Right lobe of liver (tissue), 6 donors: ENCODE measurements at regions not wholly inside any gene's neighbourhood (a gene's known extent, or its start where the extent isn't known, plus 50 kb on each side); places are given as distances from the start of the nearest gene placed in this dataset.

ENCODE experiments used
- ATAC-seq, 4 donors: fragments of 200-7000 bp; cut with Tn5 transposase; one replicate each; pipeline ENCODE4 v1.9.1; 2020; ENCODE audit warnings: mild to moderate bottlenecking in 4 of 4, moderate library complexity in 4 of 4
- DNase-seq, 3 donors: peaks; one replicate each; pipeline ENCODE4 v3.0.0-alpha.2; 2020
- H3K27ac ChIP-seq, 3 donors: fragments of 200-600 bp; one replicate each; pipeline ENCODE4 v1.8.0; 2022
- H3K27me3 ChIP-seq, 2 donors: fragments of 200-600 bp; one replicate each; pipeline ENCODE4 v1.8.0; 2022
- H3K36me3 ChIP-seq, 4 donors: fragments of 200-600 bp; sonication (generic) in 1 of 4; one replicate each; pipeline versions ENCODE4 v1.5.1 to v1.8.0; 2017 to 2022; ENCODE audit warnings: control low read depth in 1 of 4
- H3K4me1 ChIP-seq, 4 donors: fragments of 200-600 bp; sonication (generic) in 1 of 4; one replicate each; pipeline versions ENCODE4 v1.5.1 to v1.8.0; 2017 to 2022; ENCODE audit warnings: control low read depth in 1 of 4
- H3K4me3 ChIP-seq, 3 donors: fragments of 200-600 bp; one replicate each; pipeline ENCODE4 v1.8.0; 2022
- H3K9me3 ChIP-seq, 4 donors: fragments of 200-600 bp; sonication (generic) in 1 of 4; one replicate each; pipeline versions ENCODE4 v1.5.1 to v1.8.0; 2017 to 2022; ENCODE audit warnings: control low read depth in 1 of 4
- POLR2A ChIP-seq: fragments of 450-650 bp; IDR thresholded peaks from one replicate; pipeline ENCODE4 v1.6.1; 2017; ENCODE audit warnings: antibody characterized with exemption, mild to moderate bottlenecking
- WGBS: methylation state at CpG from one replicate; pipeline ENCODE4 v1.1.6; 2018; ENCODE audit warnings: low coverage, low lambda C conversion rate; ENCODE audit not compliant: insufficient coverage; ENCODE audit errors: missing lambda C conversion rate; 5-methylcytosine and 5-hydroxymethylcytosine counted together
- intact Hi-C, 2 donors: fragments of 100-400 bp; cut with DNase I; formaldehyde crosslinking; loops; one replicate each; pipeline versions ENCODE4 v1.11.2 to v1.14.1; 2022
- TF ChIP-seq, protein P1 (sequence below), 4 donors: fragments of 200-600 bp in 3 of 4; fragments of 450-650 bp in 1 of 4; IDR thresholded peaks; one replicate each; pipeline versions ENCODE4 v1.5.1 to v1.8.0; 2016 to 2022; ENCODE audit warnings: antibody characterized with exemption in 4 of 4, mild to moderate bottlenecking in 2 of 4
- donor health status: DM: no; HTN: yes; CAD: no.
- donor health status: DM: no; HTN: no; CAD: no.
- donor health status: DM: no; HTN: no; CAD: no.
- donor health status: DM: no; HTN: yes; CAD: no.
- donor health status: DM: no; HTN: yes; CAD: no.

DNA sequence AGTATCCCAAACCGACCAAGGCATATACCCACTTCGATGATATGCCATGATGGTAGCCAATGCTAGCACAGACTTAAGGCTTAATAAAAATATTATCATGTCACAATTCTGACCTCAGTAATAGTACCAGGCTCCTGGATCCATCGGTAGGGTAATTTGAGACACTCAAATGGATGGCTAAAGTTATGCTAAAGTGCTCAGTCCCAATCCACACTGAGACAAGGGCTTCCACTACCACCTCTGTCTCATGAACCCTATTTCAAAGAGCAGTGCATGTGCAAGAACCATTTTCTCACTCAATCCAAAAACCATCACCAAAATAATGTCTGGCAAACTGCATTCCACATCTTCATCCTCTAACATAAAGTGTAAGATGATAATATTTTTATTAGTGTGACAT is 122.4 kb upstream of the KRR1 start:
- no peak for TF ChIP-seq POLR2A
- TF ChIP-seq, protein P1, sequence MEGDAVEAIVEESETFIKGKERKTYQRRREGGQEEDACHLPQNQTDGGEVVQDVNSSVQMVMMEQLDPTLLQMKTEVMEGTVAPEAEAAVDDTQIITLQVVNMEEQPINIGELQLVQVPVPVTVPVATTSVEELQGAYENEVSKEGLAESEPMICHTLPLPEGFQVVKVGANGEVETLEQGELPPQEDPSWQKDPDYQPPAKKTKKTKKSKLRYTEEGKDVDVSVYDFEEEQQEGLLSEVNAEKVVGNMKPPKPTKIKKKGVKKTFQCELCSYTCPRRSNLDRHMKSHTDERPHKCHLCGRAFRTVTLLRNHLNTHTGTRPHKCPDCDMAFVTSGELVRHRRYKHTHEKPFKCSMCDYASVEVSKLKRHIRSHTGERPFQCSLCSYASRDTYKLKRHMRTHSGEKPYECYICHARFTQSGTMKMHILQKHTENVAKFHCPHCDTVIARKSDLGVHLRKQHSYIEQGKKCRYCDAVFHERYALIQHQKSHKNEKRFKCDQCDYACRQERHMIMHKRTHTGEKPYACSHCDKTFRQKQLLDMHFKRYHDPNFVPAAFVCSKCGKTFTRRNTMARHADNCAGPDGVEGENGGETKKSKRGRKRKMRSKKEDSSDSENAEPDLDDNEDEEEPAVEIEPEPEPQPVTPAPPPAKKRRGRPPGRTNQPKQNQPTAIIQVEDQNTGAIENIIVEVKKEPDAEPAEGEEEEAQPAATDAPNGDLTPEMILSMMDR (IDR thresholded peaks at IDR 0.05), result no peak
- Histone ChIP-seq H3K4me1 (no peaks in the 10 kb centered on the region), H3K9me3 (no peaks in the 10 kb centered on the region), H3K27me3 (no peaks in the 10 kb centered on the region), H3K4me3 (no peak overlapping the region), H3K36me3 (no peaks in the 10 kb centered on the region), H3K27ac (no peak overlapping the region)
- no peak for ATAC-seq
- 78% methylated on average over 3 of the region's 3 CpGs for WGBS
- intact Hi-C loops, result no loop called here
- DNase-seq, result no peak

GRCh38 chr12:75632442-75632841 is 121.0 kb upstream of the KRR1 start:
- DNase-seq, result no peak
- intact Hi-C loops, result no loop called here
- Histone ChIP-seq H3K27me3 (no peaks in the 10 kb centered on the region), H3K4me3 (no peak overlapping the region), H3K4me1 (no peaks in the 10 kb centered on the region), H3K36me3 (no peaks in the 10 kb centered on the region), H3K9me3 (no peaks in the 10 kb centered on the region), H3K27ac (no peak overlapping the region)
- 69% methylated on average over 3 of the region's 3 CpGs for WGBS
- no peak for ATAC-seq
- no peak for TF ChIP-seq POLR2A
- TF ChIP-seq, protein P1 (IDR thresholded peaks at IDR 0.05), result no peak

- DNase-seq (no peak), ATAC-seq (no peak)
- intact Hi-C loops, result no loop called here
- no peaks in the 10 kb centered on the region for H3K27me3 ChIP-seq
- no peak overlapping the region for H3K27ac ChIP-seq
- no peaks in the 10 kb centered on the region for H3K36me3 ChIP-seq
- no peaks in the 10 kb centered on the region for H3K9me3 ChIP-seq
- no peaks in the 10 kb centered on the region for H3K4me1 ChIP-seq
- TF ChIP-seq, protein P1 (IDR thresholded peaks at IDR 0.05), result no peak
- TF ChIP-seq POLR2A, result no peak
- 59% methylated on average over 5 of the region's 5 CpGs for WGBS
- no peak overlapping the region for H3K4me3 ChIP-seq
Observed at GRCh38 chr12:75631831-75632230, 120.4 kb upstream of the KRR1 start.

- TF ChIP-seq, protein P1 (IDR thresholded peaks at IDR 0.05), result no peak
- TF ChIP-seq POLR2A, result no peak
- no peak for DNase-seq
- Histone ChIP-seq H3K27me3 (no peaks in the 10 kb centered on the region), H3K4me3 (no peak overlapping the region), H3K36me3 (no peaks in the 10 kb centered on the region), H3K9me3 (no peaks in the 10 kb centered on the region), H3K27ac (no peak overlapping the region), H3K4me1 (no peaks in the 10 kb centered on the region)
- intact Hi-C loops, result no loop called here
- ATAC-seq, result no peak
- WGBS, result 91% methylated on average over 2 of the region's 2 CpGs
Observed at GRCh38 chr12:75630091-75630490, 118.7 kb upstream of the KRR1 start.

DNA sequence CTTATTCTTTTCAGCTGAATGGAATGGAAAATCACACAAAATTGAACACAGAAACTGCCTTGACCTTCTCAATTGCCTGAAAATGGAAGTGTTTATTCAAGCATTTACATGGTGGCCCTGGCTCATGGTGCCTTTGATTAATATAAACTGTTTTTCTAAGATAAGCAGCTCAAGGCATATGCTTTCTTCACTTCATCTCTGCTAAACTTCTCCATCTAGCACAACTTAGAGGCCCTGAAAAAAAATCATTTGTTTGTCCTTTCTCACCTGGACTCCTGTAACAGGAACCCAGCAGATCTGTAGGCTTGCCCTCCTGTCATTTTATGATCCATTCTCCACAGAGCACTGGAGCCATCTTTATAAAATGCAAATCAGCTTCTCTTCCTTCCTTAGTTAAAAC is 117.5 kb upstream of the KRR1 start:
- no peak for DNase-seq
- intact Hi-C loops, result no loop called here
- no peaks in the 10 kb centered on the region for H3K36me3 ChIP-seq
- no peaks in the 10 kb centered on the region for H3K9me3 ChIP-seq
- H3K4me1 ChIP-seq, result peaks cover 0 to 5% (median 1%) of the 10 kb centered on the region in 4 donors
- TF ChIP-seq, protein P1 (IDR thresholded peaks at IDR 0.05), result no peak
- TF ChIP-seq POLR2A, result no peak
- ATAC-seq, result no peak
- H3K27ac ChIP-seq, result no peak overlapping the region
- no peak overlapping the region for H3K4me3 ChIP-seq
- H3K27me3 ChIP-seq, result no peaks in the 10 kb centered on the region
